ENCODE measurements at regions not wholly inside any gene's neighbourhood (a gene's known extent, or its start where the extent isn't known, plus 50 kb on each side); places are given as distances from the start of the nearest gene placed in this dataset.

GRCh38 chr17:13750816-13751793 lies 149.4 kb upstream of the HS3ST3A1 start:
- Mint-ChIP-seq H3K4me3 (no peak overlapping the region), H3K27ac (no peak overlapping the region), H3K4me1 (no peaks in the 10 kb centered on the region), H3K9me3 (no peaks in the 10 kb centered on the region), H3K36me3 (ENCODE audit: low read depth) (no peaks in the 10 kb centered on the region), H3K27me3 (peaks cover 3% of the 10 kb centered on the region)
- no peak for DNase-seq
- intact Hi-C loops (cut with micrococcal nuclease): no loop called here

GRCh38 chr17:13753154-13753553 lies 151.4 kb upstream of the HS3ST3A1 start:
- no peaks in the 10 kb centered on the region for H3K4me1 Mint-ChIP-seq
- H3K27me3 Mint-ChIP-seq: peaks cover 3% of the 10 kb centered on the region
- no peak for DNase-seq
- H3K4me3 Mint-ChIP-seq: no peak overlapping the region
- intact Hi-C loops (cut with micrococcal nuclease): no loop called here
- no peaks in the 10 kb centered on the region for H3K9me3 Mint-ChIP-seq
- H3K36me3 Mint-ChIP-seq (ENCODE audit: low read depth): no peaks in the 10 kb centered on the region
- no peak overlapping the region for H3K27ac Mint-ChIP-seq

GRCh38 chr17:13753771-13754170 lies 152.0 kb upstream of the HS3ST3A1 start:
- no peak for DNase-seq
- no peak overlapping the region for H3K27ac Mint-ChIP-seq
- no peaks in the 10 kb centered on the region for H3K36me3 Mint-ChIP-seq (ENCODE audit: low read depth)
- no peaks in the 10 kb centered on the region for H3K9me3 Mint-ChIP-seq
- H3K27me3 Mint-ChIP-seq: peaks cover 3% of the 10 kb centered on the region
- intact Hi-C loops (cut with micrococcal nuclease): no loop called here
- no peaks in the 10 kb centered on the region for H3K4me1 Mint-ChIP-seq
- no peak overlapping the region for H3K4me3 Mint-ChIP-seq

GRCh38 chr17:13755851-13756250 lies 154.1 kb upstream of the HS3ST3A1 start:
- intact Hi-C loops (cut with micrococcal nuclease): no loop called here
- Mint-ChIP-seq H3K4me3 (no peak overlapping the region), H3K9me3 (no peaks in the 10 kb centered on the region), H3K27me3 (peaks cover 4% of the 10 kb centered on the region), H3K27ac (no peak overlapping the region), H3K36me3 (ENCODE audit: low read depth) (no peaks in the 10 kb centered on the region), H3K4me1 (no peaks in the 10 kb centered on the region)
- DNase-seq: no peak

GRCh38 chr17:13756763-13757162 lies 155.0 kb upstream of the HS3ST3A1 start:
- Mint-ChIP-seq H3K4me1 (no peaks in the 10 kb centered on the region), H3K4me3 (no peak overlapping the region), H3K27me3 (peaks cover 4% of the 10 kb centered on the region), H3K27ac (no peak overlapping the region), H3K9me3 (no peaks in the 10 kb centered on the region), H3K36me3 (ENCODE audit: low read depth) (no peaks in the 10 kb centered on the region)
- intact Hi-C loops (cut with micrococcal nuclease): no loop called here
- no peak for DNase-seq

GRCh38 chr17:13757871-13758270 lies 156.1 kb upstream of the HS3ST3A1 start:
- DNase-seq: no peak
- intact Hi-C loops (cut with micrococcal nuclease): no loop called here

GRCh38 chr17:13759518-13760335 lies 158.0 kb upstream of the HS3ST3A1 start:
- peaks cover 6% of the 10 kb centered on the region for H3K9me3 Mint-ChIP-seq
- H3K27ac Mint-ChIP-seq: no peak overlapping the region
- H3K4me1 Mint-ChIP-seq: no peaks in the 10 kb centered on the region
- no peak overlapping the region for H3K4me3 Mint-ChIP-seq
- intact Hi-C loops (cut with micrococcal nuclease): no loop called here
- DNase-seq: no peak
- peaks cover 2% of the 10 kb centered on the region for H3K27me3 Mint-ChIP-seq
- no peaks in the 10 kb centered on the region for H3K36me3 Mint-ChIP-seq (ENCODE audit: low read depth)

More at GRCh38 chr17:13757871-13758270, 156.1 kb upstream of the HS3ST3A1 start:
- H3K4me3 Mint-ChIP-seq: no peak overlapping the region
- no peaks in the 10 kb centered on the region for H3K9me3 Mint-ChIP-seq
- peaks cover 4% of the 10 kb centered on the region for H3K27me3 Mint-ChIP-seq
- no peak overlapping the region for H3K27ac Mint-ChIP-seq
- H3K4me1 Mint-ChIP-seq: no peaks in the 10 kb centered on the region
- no peaks in the 10 kb centered on the region for H3K36me3 Mint-ChIP-seq (ENCODE audit: low read depth)

- peaks cover 6% of the 10 kb centered on the region for H3K9me3 Mint-ChIP-seq
- no peak overlapping the region for H3K4me3 Mint-ChIP-seq
- H3K27me3 Mint-ChIP-seq: peaks cover 3% of the 10 kb centered on the region
- DNase-seq: no peak
- intact Hi-C loops (cut with micrococcal nuclease): no loop called here
- H3K4me1 Mint-ChIP-seq: no peaks in the 10 kb centered on the region
- no peaks in the 10 kb centered on the region for H3K36me3 Mint-ChIP-seq (ENCODE audit: low read depth)
- H3K27ac Mint-ChIP-seq: no peak overlapping the region
Observed at GRCh38 chr17:13761038-13761603, 159.4 kb upstream of the HS3ST3A1 start.

- peaks cover 1% of the 10 kb centered on the region for H3K27me3 Mint-ChIP-seq
- no peak overlapping the region for H3K27ac Mint-ChIP-seq
- peaks cover 20% of the 10 kb centered on the region for H3K9me3 Mint-ChIP-seq
- DNase-seq: no peak
- intact Hi-C loops (cut with micrococcal nuclease): no loop called here
- no peak overlapping the region for H3K4me3 Mint-ChIP-seq
- H3K36me3 Mint-ChIP-seq (ENCODE audit: low read depth): no peaks in the 10 kb centered on the region
- no peaks in the 10 kb centered on the region for H3K4me1 Mint-ChIP-seq
Observed at GRCh38 chr17:13765701-13766100, 164.0 kb upstream of the HS3ST3A1 start.

GRCh38 chr17:13770702-13771101 lies 169.0 kb upstream of the HS3ST3A1 start:
- no peak overlapping the region for H3K27ac Mint-ChIP-seq
- no peaks in the 10 kb centered on the region for H3K4me1 Mint-ChIP-seq
- H3K36me3 Mint-ChIP-seq (ENCODE audit: low read depth): no peaks in the 10 kb centered on the region
- peaks cover 26% of the 10 kb centered on the region for H3K9me3 Mint-ChIP-seq
- H3K27me3 Mint-ChIP-seq: peaks cover 1% of the 10 kb centered on the region
- DNase-seq: no peak
- H3K4me3 Mint-ChIP-seq: no peak overlapping the region
- intact Hi-C loops (cut with micrococcal nuclease): no loop called here

- H3K4me1 Mint-ChIP-seq: no peaks in the 10 kb centered on the region
Observed at GRCh38 chr17:13775450-13775849, 173.7 kb upstream of the HS3ST3A1 start.

GRCh38 chr17:13776027-13776551 lies 174.4 kb upstream of the HS3ST3A1 start:
- Mint-ChIP-seq H3K27me3 (no peaks in the 10 kb centered on the region), H3K4me3 (no peak overlapping the region), H3K4me1 (no peaks in the 10 kb centered on the region), H3K36me3 (ENCODE audit: low read depth) (no peaks in the 10 kb centered on the region), H3K9me3 (peaks cover 23% of the 10 kb centered on the region), H3K27ac (no peak overlapping the region)
- intact Hi-C loops (cut with micrococcal nuclease): no loop called here
- DNase-seq: no peak

More at GRCh38 chr17:13775450-13775849, 173.7 kb upstream of the HS3ST3A1 start:
- Mint-ChIP-seq H3K4me3 (no peak overlapping the region), H3K9me3 (peaks cover 27% of the 10 kb centered on the region), H3K36me3 (ENCODE audit: low read depth) (no peaks in the 10 kb centered on the region), H3K27ac (no peak overlapping the region), H3K27me3 (no peaks in the 10 kb centered on the region)
- intact Hi-C loops (cut with micrococcal nuclease): no loop called here
- DNase-seq: no peak

GRCh38 chr17:13777003-13777402 lies 175.3 kb upstream of the HS3ST3A1 start:
- intact Hi-C loops (cut with micrococcal nuclease): no loop called here
- no peaks in the 10 kb centered on the region for H3K36me3 Mint-ChIP-seq (ENCODE audit: low read depth)
- no peak overlapping the region for H3K4me3 Mint-ChIP-seq
- DNase-seq: no peak
- no peaks in the 10 kb centered on the region for H3K27me3 Mint-ChIP-seq
- no peak overlapping the region for H3K27ac Mint-ChIP-seq
- H3K4me1 Mint-ChIP-seq: no peaks in the 10 kb centered on the region
- H3K9me3 Mint-ChIP-seq: peaks cover 18% of the 10 kb centered on the region
